Activated T-cell treated with anti-CD3 and anti-CD28 coated beads for 48 hours (primary cell): ENCODE measurements at regions not wholly inside any gene's neighbourhood (a gene's known extent, or its start where the extent isn't known, plus 50 kb on each side); places are given as distances from the start of the nearest gene placed in this dataset.

Experiments used
- DNase-seq: peaks from one replicate; pipeline ENCODE4 v3.0.0-alpha.2; 2020; ENCODE audit warnings: low read depth

- no peak for DNase-seq
Observed at GRCh38 chr9:78605041-78606000, 308.4 kb downstream of the PSAT1 start.

- no peak for DNase-seq
Observed at GRCh38 chr9:78606001-78606379, 309.1 kb downstream of the PSAT1 start.

DNA sequence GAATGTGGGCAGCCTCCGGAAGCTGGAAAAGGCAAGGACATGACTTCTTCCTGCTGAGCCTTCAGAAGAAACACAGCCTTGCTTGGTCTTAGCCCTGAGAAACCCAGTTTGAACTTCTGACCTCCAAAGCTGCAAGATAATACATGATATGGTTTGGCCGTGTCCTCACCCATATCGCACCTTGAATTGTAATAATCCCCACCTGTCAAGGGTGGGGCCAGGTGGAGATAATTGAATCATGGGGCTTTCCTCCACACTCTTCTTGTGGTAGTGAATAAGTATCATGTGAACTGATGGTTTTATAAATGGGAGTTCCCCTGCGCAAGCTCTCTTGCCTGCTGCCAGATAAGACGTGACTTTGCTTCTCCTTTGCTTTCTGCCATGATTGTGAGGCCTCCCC is 310.9 kb downstream of the PSAT1 start:
- DNase-seq: no peak

- no peak for DNase-seq
Observed at GRCh38 chr9:78609450-78609849, 312.5 kb downstream of the PSAT1 start.

- no peak for DNase-seq
Observed at GRCh38 chr9:78612091-78612490, 315.2 kb downstream of the PSAT1 start.

GRCh38 chr9:78613006-78613405 is 316.1 kb downstream of the PSAT1 start:
- no peak for DNase-seq

DNA sequence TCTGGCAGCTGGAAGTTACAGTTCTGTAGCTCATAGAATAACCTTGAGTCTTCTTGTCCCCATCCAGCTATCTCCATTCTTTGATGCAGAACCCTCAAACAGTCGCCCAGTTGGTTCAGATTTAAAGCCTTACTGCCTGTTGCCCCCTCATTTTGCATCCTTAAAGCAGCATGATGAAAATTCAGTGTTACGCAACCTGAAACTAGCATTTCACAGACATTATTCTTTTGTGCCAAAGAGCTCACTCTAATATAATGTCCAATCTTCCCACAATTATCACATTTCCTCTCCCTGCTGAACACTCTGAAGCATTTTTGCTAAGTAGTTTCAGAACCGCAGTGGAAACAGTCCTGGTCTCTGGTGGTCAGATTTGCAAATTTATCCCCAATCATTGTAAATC is 318.0 kb downstream of the PSAT1 start:
- DNase-seq: no peak

GRCh38 chr9:78615372-78615771 is 318.4 kb downstream of the PSAT1 start:
- DNase-seq: no peak

DNA sequence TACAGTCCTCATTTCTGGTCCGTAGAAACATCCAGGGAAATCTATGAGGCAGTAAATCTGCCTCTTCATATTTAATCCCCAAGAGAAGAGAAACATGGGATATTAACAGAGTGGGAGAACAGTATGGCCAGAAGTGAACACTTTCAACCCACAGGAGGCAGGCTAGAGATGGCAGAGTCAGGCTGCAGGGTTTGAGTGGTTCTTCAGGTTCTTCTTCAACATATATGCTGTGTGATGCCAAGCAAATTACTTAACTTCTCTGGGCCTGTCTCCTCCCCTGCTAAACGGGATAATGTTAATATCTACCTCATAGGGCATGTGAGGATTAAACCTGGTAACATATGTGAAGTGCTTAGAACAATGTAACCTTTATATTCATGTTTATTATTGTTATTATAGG is 321.8 kb downstream of the PSAT1 start:
- DNase-seq: no peak

DNA sequence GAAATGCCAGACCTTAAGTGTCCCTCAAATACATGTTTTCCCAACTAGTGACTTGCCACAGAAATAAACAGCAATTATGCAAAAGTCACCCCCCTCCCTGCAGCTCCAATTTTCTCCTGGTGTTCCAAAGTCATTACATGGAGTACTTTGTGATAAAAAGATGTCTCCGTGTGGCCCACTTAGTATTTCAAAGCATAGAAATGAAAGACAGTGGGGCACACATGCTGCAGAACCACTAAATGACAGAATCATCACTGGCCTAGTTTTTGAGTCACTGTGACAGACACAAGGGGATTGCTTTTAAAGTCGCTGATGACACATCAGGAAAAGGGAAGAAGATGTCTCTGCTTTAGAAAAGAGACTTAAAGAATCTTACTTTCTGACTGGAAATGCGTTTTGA is 323.4 kb downstream of the PSAT1 start:
- DNase-seq: no peak

DNA sequence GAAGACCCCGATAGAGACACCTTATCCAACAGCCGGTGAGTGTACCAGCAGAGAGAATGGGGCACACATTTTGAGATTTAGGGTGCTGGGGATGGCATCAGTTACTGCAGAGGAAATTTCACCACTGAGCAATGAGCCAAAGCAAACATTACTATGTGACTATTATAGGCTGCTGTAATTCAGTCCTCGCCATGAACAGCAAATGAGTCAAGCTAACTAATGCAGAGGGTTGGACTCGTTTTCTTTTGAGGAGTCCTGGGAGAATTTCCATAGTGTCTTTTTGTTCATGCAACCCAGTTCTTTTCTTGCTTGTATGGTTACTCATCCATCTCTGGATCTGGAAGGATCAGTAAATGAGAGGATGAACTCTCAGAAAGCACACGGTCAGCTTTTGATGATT is 323.8 kb downstream of the PSAT1 start:
- no peak for DNase-seq

DNA sequence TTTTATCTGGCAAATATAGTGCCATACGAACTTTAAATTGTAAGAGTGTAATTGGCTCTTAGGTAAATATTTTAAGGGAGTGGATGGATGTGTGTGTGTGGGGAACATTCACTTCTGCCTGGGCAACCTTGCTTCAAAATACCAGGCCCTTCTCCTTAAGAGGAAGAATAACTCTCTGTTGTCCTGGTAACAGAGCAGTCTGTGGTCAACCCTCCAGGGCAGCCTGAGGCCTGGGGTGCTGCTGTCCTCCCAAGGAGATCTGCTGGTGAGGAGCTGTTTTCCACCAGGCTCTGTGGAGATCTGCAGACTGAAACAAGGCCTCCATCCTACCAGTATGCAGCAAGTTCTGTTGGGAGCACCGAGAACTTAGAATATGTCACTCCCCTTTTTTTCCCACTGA is 325.2 kb downstream of the PSAT1 start:
- DNase-seq: no peak

- no peak for DNase-seq
Observed at GRCh38 chr9:78626971-78627370, 330.0 kb downstream of the PSAT1 start.

DNA sequence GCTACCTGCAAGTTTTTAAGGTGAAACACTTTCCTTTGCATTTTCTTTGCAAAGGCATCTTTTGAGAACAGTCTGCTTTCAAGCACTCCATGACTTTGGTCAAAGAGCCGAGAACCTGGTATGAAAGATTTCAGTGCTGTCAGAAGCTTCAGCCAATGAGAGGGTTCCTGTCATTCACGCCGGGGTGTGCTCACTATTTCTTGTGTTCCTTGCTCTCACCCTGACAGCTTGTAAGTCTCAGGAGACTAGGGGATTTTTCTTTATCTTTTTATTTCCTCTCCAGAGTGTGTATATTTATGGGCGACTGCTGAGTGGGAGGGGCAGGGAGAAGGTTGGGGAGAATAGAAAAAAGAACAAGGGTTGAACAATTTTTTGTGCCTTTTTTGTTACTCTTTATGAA is 334.0 kb downstream of the PSAT1 start:
- no peak for DNase-seq

GRCh38 chr9:78640728-78641127 is 343.8 kb downstream of the PSAT1 start:
- no peak for DNase-seq

DNA sequence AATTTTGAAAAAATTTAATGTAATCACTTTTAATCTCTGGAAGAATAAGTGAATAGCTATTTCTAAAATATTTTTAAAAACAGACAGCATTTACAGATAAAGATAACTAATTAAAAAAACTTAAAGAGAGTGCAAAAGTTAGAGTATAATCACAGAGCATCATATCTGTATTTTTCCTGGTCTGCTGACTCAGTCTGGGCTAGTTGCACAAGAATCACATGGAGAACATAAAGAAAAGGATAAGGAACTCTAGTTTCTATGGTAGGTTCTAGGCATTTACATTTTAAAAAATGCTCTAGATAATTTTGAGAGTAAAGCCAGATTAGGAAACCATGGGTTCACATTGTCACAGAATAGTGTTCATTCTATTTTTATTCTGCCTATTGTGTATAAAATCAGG is 347.4 kb downstream of the PSAT1 start:
- DNase-seq: no peak

- no peak for DNase-seq
Observed at GRCh38 chr9:78654324-78654723, 357.4 kb downstream of the PSAT1 start.

DNA sequence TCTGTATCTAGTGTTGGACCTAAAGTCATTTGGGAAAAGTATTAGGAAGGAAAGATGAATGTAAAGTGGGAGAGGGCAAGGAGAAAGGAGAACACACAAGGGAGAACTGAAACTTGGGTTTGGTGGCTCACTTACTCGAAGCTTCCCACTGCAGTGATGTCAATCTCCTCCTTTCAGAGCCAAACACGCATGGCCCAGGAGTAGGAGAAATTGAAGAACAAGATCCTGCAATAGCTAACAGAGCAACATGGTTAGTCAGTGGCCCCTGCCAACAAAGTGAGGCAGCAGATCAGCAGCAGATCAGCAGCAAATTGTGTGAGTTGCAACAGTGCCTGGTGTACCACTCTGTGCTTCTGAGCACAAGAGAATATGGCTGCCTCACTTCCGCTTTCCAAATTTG is 366.4 kb downstream of the PSAT1 start:
- DNase-seq: no peak

DNA sequence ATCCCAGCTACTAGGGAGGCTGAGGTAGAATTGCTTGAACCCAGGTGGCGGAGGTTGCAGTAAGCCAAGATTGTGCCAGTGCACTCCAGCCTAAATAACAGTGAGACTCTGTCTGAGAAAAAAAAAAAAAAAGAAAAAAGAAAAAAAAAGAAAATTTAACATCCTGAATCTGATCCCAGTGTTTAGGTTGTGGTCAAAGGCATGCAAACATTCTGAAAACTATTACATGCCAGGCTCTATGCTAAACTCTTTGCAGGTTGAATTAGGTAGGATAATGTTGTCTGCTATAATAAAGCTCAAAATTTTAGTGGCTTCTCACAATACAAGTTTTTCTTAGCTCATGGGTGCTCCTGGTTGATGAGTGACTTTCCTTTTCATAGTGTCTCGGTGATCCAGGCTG is 367.4 kb downstream of the PSAT1 start:
- DNase-seq: no peak

- DNase-seq: no peak
Observed at GRCh38 chr9:78666818-78667414, 370.0 kb downstream of the PSAT1 start.

GRCh38 chr9:78668148-78668832 is 371.4 kb downstream of the PSAT1 start:
- DNase-seq: no peak

DNA sequence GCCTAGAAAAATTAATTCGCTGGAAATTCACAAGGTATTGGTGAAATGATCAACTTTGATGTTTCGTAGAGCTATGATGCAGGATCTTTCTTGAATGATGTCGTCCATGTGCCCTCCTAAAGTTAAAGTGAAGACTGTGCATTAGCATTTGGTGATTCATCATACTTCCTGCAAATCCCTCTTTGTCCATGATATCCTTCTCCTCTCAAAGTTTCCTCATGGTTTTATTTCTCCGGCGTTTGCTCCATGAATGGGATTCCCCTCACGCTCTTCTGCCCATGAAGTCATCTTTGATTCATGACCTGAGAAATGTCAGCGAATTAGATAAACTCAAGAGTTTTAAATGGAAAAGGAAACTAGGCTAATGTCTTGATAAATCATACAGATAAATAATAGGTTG is 372.7 kb downstream of the PSAT1 start:
- DNase-seq: no peak

- DNase-seq: no peak
Observed at GRCh38 chr9:78671785-78672184, 374.9 kb downstream of the PSAT1 start.
